ENCODE measurements at regions not wholly inside any gene's neighbourhood (a gene's known extent, or its start where the extent isn't known, plus 50 kb on each side); places are given as distances from the start of the nearest gene placed in this dataset.

DNA sequence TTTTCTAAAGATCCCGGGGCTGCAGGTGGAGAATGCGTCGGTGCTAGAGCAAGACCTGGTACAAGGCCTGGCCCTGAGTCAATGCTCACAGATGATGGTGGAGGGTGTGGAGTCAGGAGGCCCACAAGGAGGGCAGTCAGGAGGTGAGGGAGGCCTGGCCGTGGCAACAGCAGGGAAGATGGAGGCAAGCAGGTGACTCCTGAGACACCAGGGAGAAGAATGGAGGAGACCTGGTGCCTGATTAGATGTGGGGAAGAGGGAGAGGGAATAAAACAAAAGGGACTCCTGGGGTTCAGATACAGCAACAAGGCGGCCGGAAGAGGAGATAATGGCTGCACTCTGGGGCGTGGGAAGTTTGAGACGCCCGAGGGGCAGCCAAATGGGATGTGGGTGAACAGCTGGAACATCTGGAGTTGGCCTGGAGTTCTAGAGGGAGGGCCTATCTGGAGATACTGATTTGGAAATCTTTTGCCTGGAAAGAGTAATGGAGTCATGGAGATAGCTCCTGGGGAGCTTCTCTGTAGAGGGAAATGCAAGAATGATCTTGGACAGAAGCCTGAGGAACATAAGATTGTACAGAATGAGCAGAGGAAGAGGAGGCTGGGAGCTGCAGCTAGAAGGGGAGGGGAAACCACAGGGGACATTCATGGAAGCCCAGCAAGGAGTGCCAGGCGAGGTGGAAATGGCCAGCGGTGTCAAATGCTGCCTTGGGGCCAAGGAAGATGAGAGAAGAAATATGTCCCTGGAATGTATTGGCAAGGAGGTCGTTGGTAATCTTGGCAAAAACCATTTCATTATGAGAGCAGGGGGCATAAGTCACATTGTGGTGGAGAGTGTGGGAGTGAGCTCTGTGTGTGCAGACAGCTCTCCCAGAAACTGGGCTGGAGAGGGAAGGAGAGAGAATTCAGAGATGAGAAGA is 67.5 kb upstream of the CORO2B start:
- Histone ChIP-seq H3K27ac (ENCODE audit: low read depth in 2 of 2, low read length in 1 of 2) (no peak overlapping the region), H3K79me2 (ENCODE audit: insufficient read depth) (no peaks in the 10 kb centered on the region), H3K36me3 (replicated peaks in 1 of 2; ENCODE audit: control insufficient read depth in 1 of 2, insufficient read depth in 2 of 2, low read length in 1 of 2) (no peaks in the 10 kb centered on the region), H3K4me3 (ENCODE audit: low read depth in 2 of 2, low read length in 1 of 2) (no peak overlapping the region), H2AFZ (ENCODE audit: low read depth) (no peak overlapping the region), H4K20me1 (ENCODE audit: insufficient read depth) (no peaks in the 10 kb centered on the region), H3K9ac (no peak overlapping the region), H3K4me1 (ENCODE audit: control insufficient read depth in 1 of 2, insufficient read depth in 2 of 2, low read depth in 1 of 2, low read length in 1 of 2) (no peaks in the 10 kb centered on the region), H3F3A (replicated peaks; ENCODE audit: insufficient read depth) (no peaks in the 10 kb centered on the region), H3K9me2 (no peaks in the 10 kb centered on the region), H3K9me3 (0 out of 2 replicates have a peak, but pooled peaks cover 4% of the 10 kb centered on the region), H3K27me3 (ENCODE audit: insufficient read depth) (no peaks in the 10 kb centered on the region), H3K4me2 (no peak overlapping the region)
- POLR2A ChIA-PET = no interaction called here
- TF ChIP-seq GATA2 (CRISPR knock-in tag; IDR thresholded peaks at IDR 0.05) (no peak), GABPA (IDR thresholded peaks at IDR 0.05; ENCODE audit: low read depth) (no peak), SMC3 (IDR thresholded peaks at IDR 0.05; ENCODE audit: low read depth, low read length) (no peak), RAD21 (IDR thresholded peaks at IDR 0.05; ENCODE audit: low read length) (no peak), MXI1 (IDR thresholded peaks at IDR 0.05; ENCODE audit: low read depth, low read length) (no peak), JUND (IDR thresholded peaks at IDR 0.05) (no peak)
- TF ChIP-seq, protein P1, sequence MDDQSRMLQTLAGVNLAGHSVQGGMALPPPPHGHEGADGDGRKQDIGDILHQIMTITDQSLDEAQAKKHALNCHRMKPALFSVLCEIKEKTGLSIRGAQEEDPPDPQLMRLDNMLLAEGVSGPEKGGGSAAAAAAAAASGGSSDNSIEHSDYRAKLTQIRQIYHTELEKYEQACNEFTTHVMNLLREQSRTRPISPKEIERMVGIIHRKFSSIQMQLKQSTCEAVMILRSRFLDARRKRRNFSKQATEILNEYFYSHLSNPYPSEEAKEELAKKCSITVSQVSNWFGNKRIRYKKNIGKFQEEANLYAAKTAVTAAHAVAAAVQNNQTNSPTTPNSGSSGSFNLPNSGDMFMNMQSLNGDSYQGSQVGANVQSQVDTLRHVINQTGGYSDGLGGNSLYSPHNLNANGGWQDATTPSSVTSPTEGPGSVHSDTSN (IDR thresholded peaks at IDR 0.05) = no peak
- TF ChIP-seq, protein P2, sequence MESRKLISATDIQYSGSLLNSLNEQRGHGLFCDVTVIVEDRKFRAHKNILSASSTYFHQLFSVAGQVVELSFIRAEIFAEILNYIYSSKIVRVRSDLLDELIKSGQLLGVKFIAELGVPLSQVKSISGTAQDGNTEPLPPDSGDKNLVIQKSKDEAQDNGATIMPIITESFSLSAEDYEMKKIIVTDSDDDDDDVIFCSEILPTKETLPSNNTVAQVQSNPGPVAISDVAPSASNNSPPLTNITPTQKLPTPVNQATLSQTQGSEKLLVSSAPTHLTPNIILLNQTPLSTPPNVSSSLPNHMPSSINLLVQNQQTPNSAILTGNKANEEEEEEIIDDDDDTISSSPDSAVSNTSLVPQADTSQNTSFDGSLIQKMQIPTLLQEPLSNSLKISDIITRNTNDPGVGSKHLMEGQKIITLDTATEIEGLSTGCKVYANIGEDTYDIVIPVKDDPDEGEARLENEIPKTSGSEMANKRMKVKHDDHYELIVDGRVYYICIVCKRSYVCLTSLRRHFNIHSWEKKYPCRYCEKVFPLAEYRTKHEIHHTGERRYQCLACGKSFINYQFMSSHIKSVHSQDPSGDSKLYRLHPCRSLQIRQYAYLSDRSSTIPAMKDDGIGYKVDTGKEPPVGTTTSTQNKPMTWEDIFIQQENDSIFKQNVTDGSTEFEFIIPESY (IDR thresholded peaks at IDR 0.05; ENCODE audit: borderline replicate concordance, low read depth) = no peak
- TF ChIP-seq, protein P3, sequence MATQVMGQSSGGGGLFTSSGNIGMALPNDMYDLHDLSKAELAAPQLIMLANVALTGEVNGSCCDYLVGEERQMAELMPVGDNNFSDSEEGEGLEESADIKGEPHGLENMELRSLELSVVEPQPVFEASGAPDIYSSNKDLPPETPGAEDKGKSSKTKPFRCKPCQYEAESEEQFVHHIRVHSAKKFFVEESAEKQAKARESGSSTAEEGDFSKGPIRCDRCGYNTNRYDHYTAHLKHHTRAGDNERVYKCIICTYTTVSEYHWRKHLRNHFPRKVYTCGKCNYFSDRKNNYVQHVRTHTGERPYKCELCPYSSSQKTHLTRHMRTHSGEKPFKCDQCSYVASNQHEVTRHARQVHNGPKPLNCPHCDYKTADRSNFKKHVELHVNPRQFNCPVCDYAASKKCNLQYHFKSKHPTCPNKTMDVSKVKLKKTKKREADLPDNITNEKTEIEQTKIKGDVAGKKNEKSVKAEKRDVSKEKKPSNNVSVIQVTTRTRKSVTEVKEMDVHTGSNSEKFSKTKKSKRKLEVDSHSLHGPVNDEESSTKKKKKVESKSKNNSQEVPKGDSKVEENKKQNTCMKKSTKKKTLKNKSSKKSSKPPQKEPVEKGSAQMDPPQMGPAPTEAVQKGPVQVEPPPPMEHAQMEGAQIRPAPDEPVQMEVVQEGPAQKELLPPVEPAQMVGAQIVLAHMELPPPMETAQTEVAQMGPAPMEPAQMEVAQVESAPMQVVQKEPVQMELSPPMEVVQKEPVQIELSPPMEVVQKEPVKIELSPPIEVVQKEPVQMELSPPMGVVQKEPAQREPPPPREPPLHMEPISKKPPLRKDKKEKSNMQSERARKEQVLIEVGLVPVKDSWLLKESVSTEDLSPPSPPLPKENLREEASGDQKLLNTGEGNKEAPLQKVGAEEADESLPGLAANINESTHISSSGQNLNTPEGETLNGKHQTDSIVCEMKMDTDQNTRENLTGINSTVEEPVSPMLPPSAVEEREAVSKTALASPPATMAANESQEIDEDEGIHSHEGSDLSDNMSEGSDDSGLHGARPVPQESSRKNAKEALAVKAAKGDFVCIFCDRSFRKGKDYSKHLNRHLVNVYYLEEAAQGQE (IDR thresholded peaks at IDR 0.05; ENCODE audit: low read depth, low read length) = no peak
- 76% methylated on average over 12 of the region's 12 CpGs for WGBS (ENCODE audit: low lambda C conversion rate)
- CTCF ChIA-PET = interaction anchor here (0.5 to 1.5 kb wide), 3 partner anchors 16 to 39 kb away, joined by 3 to 5 read pairs (median 3); no protein-coding TSS in a partner anchor
- DNase-seq = no peak

Measured in SK-N-SH (cell line).